HG02981 (cell line): ENCODE measurements at regions not wholly inside any gene's neighbourhood (a gene's known extent, or its start where the extent isn't known, plus 50 kb on each side); places are given as distances from the start of the nearest gene placed in this dataset.

Source experiments
- ATAC-seq: cut with Tn5 transposase; IDR thresholded peaks from one replicate; pipeline ENCODE4 v1.9.1; 2021; ENCODE audit warnings: mild to moderate bottlenecking, moderate library complexity; ENCODE audit not compliant: unreplicated experiment

GRCh38 chr5:169356811-169357210 lies 55.9 kb upstream of the SLIT3 start:
- no peak for ATAC-seq

DNA sequence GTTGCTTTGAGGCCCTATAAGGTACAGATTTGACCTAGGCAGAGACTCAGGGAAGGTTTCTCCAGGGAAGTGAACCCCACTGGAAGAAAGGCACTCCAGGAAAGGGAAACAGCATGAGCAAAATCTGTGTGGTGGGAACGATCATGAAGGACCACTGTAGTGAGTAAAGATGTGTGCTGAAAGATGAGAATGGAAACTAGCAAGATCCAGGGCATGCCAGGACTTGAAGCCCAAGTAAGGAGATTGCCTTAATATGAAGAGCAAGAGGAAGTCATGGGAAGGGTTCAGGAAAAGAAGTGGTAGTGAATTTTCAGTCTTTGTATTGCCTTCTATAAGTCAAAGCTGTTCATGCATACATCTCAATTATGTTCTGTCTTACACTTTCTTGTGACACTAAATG lies 55.2 kb upstream of the SLIT3 start:
- no peak for ATAC-seq

DNA sequence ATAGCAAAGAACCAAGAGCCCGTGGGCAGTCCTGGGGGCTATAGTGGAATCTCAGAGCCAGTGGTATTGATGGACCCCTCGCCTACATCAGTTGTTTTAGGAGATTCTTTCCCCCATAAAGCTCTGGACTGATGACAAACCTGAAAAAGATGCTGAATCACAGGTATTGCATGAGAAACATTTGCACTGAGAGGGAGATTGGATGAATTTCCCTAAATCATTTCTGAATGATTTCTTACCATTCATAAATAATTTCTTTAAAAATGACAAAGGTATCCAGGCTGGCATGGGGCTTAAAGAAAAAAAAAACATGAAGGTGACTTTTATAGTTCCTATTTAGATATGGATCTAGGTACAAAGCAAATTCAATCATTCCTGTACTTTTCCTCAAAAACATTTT lies 54.0 kb upstream of the SLIT3 start:
- ATAC-seq, result no peak

DNA sequence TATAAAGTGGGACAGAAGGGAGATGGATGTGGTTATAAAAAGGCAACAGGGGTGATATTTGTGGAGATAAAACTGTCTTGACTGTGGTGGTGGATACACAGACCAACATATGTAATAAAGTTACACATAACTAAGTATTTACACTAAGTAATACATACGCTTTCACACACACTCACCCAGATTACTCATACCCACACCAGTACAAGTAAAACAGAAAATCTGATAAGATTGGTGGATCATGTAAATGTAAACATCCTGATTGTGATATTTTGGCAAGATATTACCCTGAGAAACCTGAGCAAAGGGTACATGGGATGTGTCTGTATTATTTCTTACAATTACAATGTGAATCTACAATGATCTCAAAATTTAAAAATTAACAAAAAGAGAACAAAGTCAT lies 53.3 kb upstream of the SLIT3 start:
- no peak for ATAC-seq

GRCh38 chr5:169352901-169353300 lies 52.0 kb upstream of the SLIT3 start:
- ATAC-seq, result no peak

- ATAC-seq, result no peak
Observed at GRCh38 chr5:169351721-169352120, 50.8 kb upstream of the SLIT3 start.

DNA sequence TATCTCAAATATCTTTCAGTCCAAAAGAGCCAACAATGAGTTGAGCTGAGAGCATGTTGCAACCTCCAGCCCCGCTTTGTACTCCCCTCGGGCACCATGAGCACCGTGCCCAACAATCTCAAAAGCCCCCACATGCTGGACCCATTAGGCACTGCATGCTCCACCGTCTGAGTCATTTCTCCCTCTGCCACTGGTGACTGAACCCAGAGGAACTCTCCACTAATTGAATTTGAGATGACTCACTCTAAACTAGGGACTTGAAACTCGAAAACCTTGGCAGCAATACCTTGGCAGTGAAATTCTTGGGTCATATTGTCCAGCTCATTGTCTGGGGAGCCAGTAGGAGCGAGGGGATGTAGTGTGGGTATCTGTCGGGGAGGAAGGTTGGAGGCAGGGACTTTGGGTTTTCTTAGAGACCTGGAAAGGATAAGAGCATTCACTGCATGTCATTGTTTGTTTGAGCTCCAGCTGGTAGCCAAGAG lies 49.9 kb upstream of the SLIT3 start:
- ATAC-seq, result peak; percentile 41
